RWPE2 (cell line): ENCODE measurements at regions not wholly inside any gene's neighbourhood (a gene's known extent, or its start where the extent isn't known, plus 50 kb on each side); places are given as distances from the start of the nearest gene placed in this dataset.

ENCODE experiments used
- ATAC-seq: fragments of 200-7000 bp; cut with Tn5 transposase; 3 replicates; pipeline ENCODE4 v1.9.1; 2021; ENCODE audit warnings: low read depth
- DNase-seq: peaks from one replicate; pipeline ENCODE4 v3.0.0-alpha.2; 2020; ENCODE audit warnings: low spot score
- H3K27ac ChIP-seq: fragments of 450-650 bp; 2 replicates; pipeline ENCODE4 v1.5.1; 2017; ENCODE audit warnings: mild to moderate bottlenecking; ENCODE audit not compliant: poor library complexity, severe bottlenecking
- H3K27me3 ChIP-seq: fragments of 250-450 bp; sonication (Bioruptor Pico); 2 replicates; pipeline ENCODE4 v1.5.1; 2021; ENCODE audit warnings: mild to moderate bottlenecking, moderate library complexity; ENCODE audit not compliant: insufficient read depth, poor library complexity, severe bottlenecking
- H3K36me3 ChIP-seq: fragments of 250-450 bp; sonication (Bioruptor Pico); 2 replicates; pipeline ENCODE4 v1.5.1; 2020; ENCODE audit warnings: low read depth, mild to moderate bottlenecking, moderate library complexity
- H3K4me1 ChIP-seq: fragments of 250-450 bp; sonication (Bioruptor Pico); 2 replicates; pipeline ENCODE4 v1.5.1; 2021; ENCODE audit warnings: mild to moderate bottlenecking, moderate library complexity; ENCODE audit not compliant: insufficient read depth, poor library complexity, severe bottlenecking
- H3K4me3 ChIP-seq: fragments of 250-450 bp; sonication (Bioruptor Pico); 2 replicates; pipeline ENCODE4 v1.5.1; 2021; ENCODE audit warnings: mild to moderate bottlenecking, moderate library complexity; ENCODE audit not compliant: severe bottlenecking
- H3K9me3 ChIP-seq: fragments of 250-450 bp; sonication (Bioruptor Pico); 2 replicates; pipeline ENCODE4 v1.5.1; 2021; ENCODE audit warnings: mild to moderate bottlenecking, moderate library complexity; ENCODE audit not compliant: severe bottlenecking
- CTCF ChIP-seq: fragments of 450-650 bp; IDR thresholded peaks from one replicate; pipeline ENCODE4 v1.5.1; 2017; ENCODE audit warnings: mild to moderate bottlenecking, moderate library complexity; ENCODE audit not compliant: poor library complexity, severe bottlenecking

- ATAC-seq = peak; percentile 54
- Histone ChIP-seq H3K4me1 (peaks cover 27% of the 10 kb centered on the region), H3K4me3 (no peak overlapping the region), H3K9me3 (no peaks in the 10 kb centered on the region), H3K36me3 (no peaks in the 10 kb centered on the region), H3K27me3 (no peaks in the 10 kb centered on the region), H3K27ac (peak overlapping the region; percentile 80)
- TF ChIP-seq CTCF = no peak
- DNase-seq = no peak
These were observed 82.3 kb upstream of the EED start for GRCh38 chr11:86162239-86162638.

- no peak overlapping the region for H3K4me3 ChIP-seq
- ATAC-seq (no peak), DNase-seq (no peak)
- H3K9me3 ChIP-seq = no peaks in the 10 kb centered on the region
- H3K4me1 ChIP-seq = peaks cover 27% of the 10 kb centered on the region
- H3K27me3 ChIP-seq = no peaks in the 10 kb centered on the region
- no peak for TF ChIP-seq CTCF
- peak overlapping the region; percentile 80 for H3K27ac ChIP-seq
- H3K36me3 ChIP-seq = no peaks in the 10 kb centered on the region
These were observed 82.7 kb upstream of the EED start for GRCh38 chr11:86161837-86162236.

GRCh38 chr11:86161336-86161735 lies 83.2 kb upstream of the EED start:
- TF ChIP-seq CTCF = no peak
- no peaks in the 10 kb centered on the region for H3K9me3 ChIP-seq
- no peaks in the 10 kb centered on the region for H3K27me3 ChIP-seq
- DNase-seq (no peak), ATAC-seq (no peak)
- H3K27ac ChIP-seq = peak overlapping the region; percentile 80
- H3K4me1 ChIP-seq = peaks cover 27% of the 10 kb centered on the region
- H3K4me3 ChIP-seq = no peak overlapping the region
- no peaks in the 10 kb centered on the region for H3K36me3 ChIP-seq

- TF ChIP-seq CTCF = no peak
- H3K27ac ChIP-seq = peak overlapping the region; percentile 80
- H3K4me1 ChIP-seq = peaks cover 30% of the 10 kb centered on the region
- DNase-seq (peak; percentile 70), ATAC-seq (peak; percentile 93)
- H3K36me3 ChIP-seq = no peaks in the 10 kb centered on the region
- no peaks in the 10 kb centered on the region for H3K27me3 ChIP-seq
- no peaks in the 10 kb centered on the region for H3K9me3 ChIP-seq
- H3K4me3 ChIP-seq = no peak overlapping the region
These were observed 83.9 kb upstream of the EED start for GRCh38 chr11:86160541-86161149.

GRCh38 chr11:86159581-86159891 lies 85.0 kb upstream of the EED start:
- H3K4me1 ChIP-seq = peaks cover 39% of the 10 kb centered on the region
- H3K27me3 ChIP-seq = no peaks in the 10 kb centered on the region
- H3K9me3 ChIP-seq = no peaks in the 10 kb centered on the region
- DNase-seq = no peak
- no peak overlapping the region for H3K4me3 ChIP-seq
- TF ChIP-seq CTCF = no peak
- H3K36me3 ChIP-seq = no peaks in the 10 kb centered on the region
- ATAC-seq = no peak
- peak overlapping the region; percentile 80 for H3K27ac ChIP-seq
